HG03175 (cell line): ENCODE measurements at regions not wholly inside any gene's neighbourhood (a gene's known extent, or its start where the extent isn't known, plus 50 kb on each side); places are given as distances from the start of the nearest gene placed in this dataset.
"Not testable (repeated sequence)": the region's sequence is repeated elsewhere in the genome, so short reads cannot be mapped to it uniquely, and the experiment has no call there.

Source experiments
- ATAC-seq: cut with Tn5 transposase; IDR thresholded peaks from one replicate; pipeline ENCODE4 v1.9.1; 2021; ENCODE audit warnings: mild to moderate bottlenecking, moderate library complexity; ENCODE audit not compliant: unreplicated experiment

GRCh38 chr1:223045164-223045957, 97.7 kb downstream of the TLR5 start:
- no peak for ATAC-seq

- no peak for ATAC-seq
These were observed 97.0 kb downstream of the TLR5 start for GRCh38 chr1:223046011-223046410.

GRCh38 chr1:223046463-223046862, 96.6 kb downstream of the TLR5 start:
- not testable (repeated sequence) for ATAC-seq

GRCh38 chr1:223048026-223048425, 95.0 kb downstream of the TLR5 start:
- ATAC-seq, result no peak

GRCh38 chr1:223052462-223052861, 90.6 kb downstream of the TLR5 start:
- ATAC-seq, result no peak

- no peak for ATAC-seq
These were observed 90.1 kb downstream of the TLR5 start for GRCh38 chr1:223052931-223053330.

- no peak for ATAC-seq
These were observed 86.2 kb downstream of the TLR5 start for GRCh38 chr1:223056802-223057201.

GRCh38 chr1:223057569-223058093, 85.4 kb downstream of the TLR5 start:
- ATAC-seq, result no peak
